Neural progenitor cell (in vitro differentiated cells): ENCODE measurements at regions not wholly inside any gene's neighbourhood (a gene's known extent, or its start where the extent isn't known, plus 50 kb on each side); places are given as distances from the start of the nearest gene placed in this dataset.

Experiments used
- DNase-seq: peaks from one replicate; pipeline ENCODE4 v3.0.0-alpha.2; 2016; ENCODE audit warnings: low spot score
- H2AFZ ChIP-seq: fragments of 200-600 bp; sonication (generic); replicated peaks from 2 replicates; pipeline ENCODE4 v1.6.1; 2016; ENCODE audit warnings: antibody characterized with exemption
- H3F3A ChIP-seq: fragments of 200-600 bp; sonication (generic); 2 replicates; pipeline ENCODE4 v1.6.1; 2016; ENCODE audit warnings: antibody characterized with exemption, low read depth
- H3K27ac ChIP-seq: fragments of 200-600 bp; sonication (generic); 2 replicates; pipeline ENCODE4 v1.5.1; 2016; ENCODE audit warnings: mild to moderate bottlenecking
- H3K27me3 ChIP-seq: fragments of 200-600 bp; sonication (generic); 2 replicates; pipeline ENCODE4 v1.6.1; 2016; ENCODE audit warnings: mild to moderate bottlenecking, moderate library complexity
- H3K36me3 ChIP-seq: fragments of 200-600 bp; sonication (generic); 2 replicates; pipeline ENCODE4 v1.5.1; 2016
- H3K4me1 ChIP-seq: fragments of 200-600 bp; sonication (generic); 2 replicates; pipeline ENCODE4 v1.6.1; 2016; ENCODE audit warnings: mixed run types
- H3K4me2 ChIP-seq: fragments of 200-600 bp; sonication (generic); 2 replicates; pipeline ENCODE4 v1.6.1; 2016
- H3K4me3 ChIP-seq: fragments of 200-600 bp; sonication (generic); 2 replicates; pipeline ENCODE4 v1.5.1; 2016
- H3K79me2 ChIP-seq: fragments of 200-600 bp; sonication (generic); 2 replicates; pipeline ENCODE4 v1.6.1; 2016; ENCODE audit warnings: low read depth
- H3K9ac ChIP-seq: fragments of 200-600 bp; sonication (generic); 2 replicates; pipeline ENCODE4 v1.6.1; 2016
- H3K9me3 ChIP-seq: fragments of 200-600 bp; sonication (generic); 2 replicates; pipeline ENCODE4 v1.5.1; 2016; ENCODE audit warnings: low read depth
- H4K20me1 ChIP-seq: fragments of 200-600 bp; sonication (generic); 2 replicates; pipeline ENCODE4 v1.6.1; 2016; ENCODE audit warnings: low read depth
- H3K27ac Mint-ChIP-seq: 3 replicates; pipeline ENCODE4 v1.8.0; 2021; ENCODE audit warnings: mixed read lengths
- H3K27me3 Mint-ChIP-seq: 2 replicates; pipeline ENCODE4 v1.8.0; 2022; ENCODE audit warnings: low read depth, mild to moderate bottlenecking, inconsistent platforms, moderate library complexity, mixed read lengths; ENCODE audit not compliant: insufficient read depth
- H3K36me3 Mint-ChIP-seq: 3 replicates; pipeline ENCODE4 v1.8.0; 2021; ENCODE audit warnings: mixed read lengths
- H3K4me1 Mint-ChIP-seq: 3 replicates; pipeline ENCODE4 v1.8.0; 2021; ENCODE audit warnings: mixed read lengths
- H3K4me3 Mint-ChIP-seq: 3 replicates; pipeline ENCODE4 v1.8.0; 2021; ENCODE audit warnings: mild to moderate bottlenecking, moderate library complexity, mixed read lengths
- H3K9me3 Mint-ChIP-seq: 3 replicates; pipeline ENCODE4 v1.8.0; 2020; ENCODE audit warnings: mixed read lengths
- EZH2 ChIP-seq: fragments of 200-600 bp; sonication (generic); IDR thresholded peaks from 2 replicates; pipeline ENCODE4 v1.6.1; 2017; ENCODE audit warnings: antibody characterized with exemption, mild to moderate bottlenecking, moderate library complexity
- EZH2phosphoT487 ChIP-seq: fragments of 200-600 bp; sonication (generic); IDR thresholded peaks from 2 replicates; pipeline ENCODE4 v1.6.1; 2017; ENCODE audit warnings: antibody characterized with exemption
- TF ChIP-seq, protein P1 (sequence below): fragments of 200-600 bp; sonication (generic); IDR thresholded peaks from 2 replicates; pipeline ENCODE4 v1.5.1; 2017; ENCODE audit warnings: antibody characterized with exemption, mild to moderate bottlenecking

GRCh38 chr12:111166779-111167540 lies 201.9 kb downstream of the PHETA1 start:
- H3K4me3 ChIP-seq: no peak overlapping the region
- H3K27me3 ChIP-seq: no peaks in the 10 kb centered on the region
- H3K4me2 ChIP-seq: no peak overlapping the region
- Mint-ChIP-seq H3K4me3 (peak overlapping the region; percentile 23), H3K36me3 (no peaks in the 10 kb centered on the region), H3K27ac (no peak overlapping the region), H3K4me1 (peaks cover 5% of the 10 kb centered on the region), H3K9me3 (no peaks in the 10 kb centered on the region), H3K27me3 (peaks cover 4% of the 10 kb centered on the region)
- no peaks in the 10 kb centered on the region for H3F3A ChIP-seq
- H4K20me1 ChIP-seq: no peaks in the 10 kb centered on the region
- H3K4me1 ChIP-seq: no peaks in the 10 kb centered on the region
- no peaks in the 10 kb centered on the region for H3K79me2 ChIP-seq
- no peaks in the 10 kb centered on the region for H3K36me3 ChIP-seq
- no peak overlapping the region for H2AFZ ChIP-seq
- H3K27ac ChIP-seq: no peak overlapping the region
- no peaks in the 10 kb centered on the region for H3K9me3 ChIP-seq
- no peak overlapping the region for H3K9ac ChIP-seq
- DNase-seq: no peak
- TF ChIP-seq EZH2: no peak
- TF ChIP-seq, protein P1, sequence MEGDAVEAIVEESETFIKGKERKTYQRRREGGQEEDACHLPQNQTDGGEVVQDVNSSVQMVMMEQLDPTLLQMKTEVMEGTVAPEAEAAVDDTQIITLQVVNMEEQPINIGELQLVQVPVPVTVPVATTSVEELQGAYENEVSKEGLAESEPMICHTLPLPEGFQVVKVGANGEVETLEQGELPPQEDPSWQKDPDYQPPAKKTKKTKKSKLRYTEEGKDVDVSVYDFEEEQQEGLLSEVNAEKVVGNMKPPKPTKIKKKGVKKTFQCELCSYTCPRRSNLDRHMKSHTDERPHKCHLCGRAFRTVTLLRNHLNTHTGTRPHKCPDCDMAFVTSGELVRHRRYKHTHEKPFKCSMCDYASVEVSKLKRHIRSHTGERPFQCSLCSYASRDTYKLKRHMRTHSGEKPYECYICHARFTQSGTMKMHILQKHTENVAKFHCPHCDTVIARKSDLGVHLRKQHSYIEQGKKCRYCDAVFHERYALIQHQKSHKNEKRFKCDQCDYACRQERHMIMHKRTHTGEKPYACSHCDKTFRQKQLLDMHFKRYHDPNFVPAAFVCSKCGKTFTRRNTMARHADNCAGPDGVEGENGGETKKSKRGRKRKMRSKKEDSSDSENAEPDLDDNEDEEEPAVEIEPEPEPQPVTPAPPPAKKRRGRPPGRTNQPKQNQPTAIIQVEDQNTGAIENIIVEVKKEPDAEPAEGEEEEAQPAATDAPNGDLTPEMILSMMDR: no peak
- TF ChIP-seq EZH2phosphoT487: no peak

DNA sequence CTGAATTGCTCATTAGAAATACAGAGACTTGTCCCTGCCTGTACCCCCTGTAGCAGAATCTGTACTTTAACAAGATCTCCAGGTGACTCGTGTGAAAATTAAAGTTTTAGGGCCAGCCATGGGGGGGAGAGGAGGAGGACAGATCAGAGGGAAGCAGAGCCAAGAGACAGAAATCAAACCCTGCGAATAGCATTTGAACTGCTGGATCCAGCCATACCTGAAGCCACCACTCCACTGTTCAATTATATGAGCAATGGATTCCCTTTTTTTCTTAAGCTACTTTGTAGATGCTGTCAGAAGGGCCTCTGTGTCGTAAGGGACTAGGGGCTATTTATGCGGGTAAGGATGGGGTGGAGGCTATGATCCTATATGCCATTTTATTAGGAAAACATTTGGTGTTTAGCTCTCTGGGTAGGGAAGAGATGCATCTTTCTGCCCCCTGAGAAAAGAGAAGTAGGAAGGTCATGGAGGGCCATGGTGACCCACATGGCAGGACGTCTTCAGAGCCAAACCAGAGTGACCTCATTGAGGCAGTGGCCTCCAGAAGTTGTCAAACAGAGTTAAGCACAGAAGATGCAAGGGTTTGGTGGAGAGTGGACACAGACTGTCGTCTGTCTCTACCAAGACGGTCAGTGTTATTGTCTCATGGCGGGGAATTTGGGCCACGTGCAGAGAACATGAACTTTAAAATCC lies 203.9 kb downstream of the PHETA1 start:
- Histone ChIP-seq H3F3A (no peaks in the 10 kb centered on the region), H2AFZ (no peak overlapping the region), H3K9ac (no peak overlapping the region), H3K4me1 (no peaks in the 10 kb centered on the region), H3K36me3 (no peaks in the 10 kb centered on the region), H3K9me3 (no peaks in the 10 kb centered on the region), H3K4me3 (no peak overlapping the region), H4K20me1 (peaks cover 7% of the 10 kb centered on the region), H3K27ac (no peak overlapping the region), H3K27me3 (no peaks in the 10 kb centered on the region), H3K79me2 (no peaks in the 10 kb centered on the region), H3K4me2 (no peak overlapping the region)
- no peaks in the 10 kb centered on the region for H3K9me3 Mint-ChIP-seq
- H3K36me3 Mint-ChIP-seq: no peaks in the 10 kb centered on the region
- H3K4me1 Mint-ChIP-seq: peaks cover 14% of the 10 kb centered on the region
- no peak for DNase-seq
- H3K4me3 Mint-ChIP-seq: no peak overlapping the region
- H3K27me3 Mint-ChIP-seq: peaks cover 4% of the 10 kb centered on the region
- TF ChIP-seq, protein P1: no peak
- TF ChIP-seq EZH2phosphoT487 (no peak), EZH2 (no peak)
- no peak overlapping the region for H3K27ac Mint-ChIP-seq

DNA sequence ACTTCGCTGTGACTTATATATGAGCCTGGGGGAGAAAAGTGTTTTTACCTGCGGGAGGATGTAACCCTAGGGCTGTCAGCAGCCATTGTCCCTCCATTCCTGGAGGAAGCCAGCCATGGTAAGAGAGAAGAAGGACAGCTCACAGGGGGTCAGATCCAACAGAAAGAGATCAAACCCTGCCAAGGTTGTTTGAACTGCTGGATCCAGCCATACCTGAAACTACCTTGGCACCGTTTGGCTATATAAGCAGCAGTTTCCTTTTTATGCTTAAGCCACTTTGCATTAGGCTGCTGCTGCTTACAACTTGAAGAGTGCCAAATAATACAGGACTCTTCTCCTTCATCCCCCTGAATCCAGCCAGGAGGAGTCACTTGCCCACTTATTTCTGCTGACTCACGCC lies 205.5 kb downstream of the PHETA1 start:
- Histone ChIP-seq H3K36me3 (no peaks in the 10 kb centered on the region), H3K4me2 (no peak overlapping the region), H3K4me1 (no peaks in the 10 kb centered on the region), H3F3A (no peaks in the 10 kb centered on the region), H3K9me3 (no peaks in the 10 kb centered on the region), H4K20me1 (peaks cover 7% of the 10 kb centered on the region), H3K79me2 (no peaks in the 10 kb centered on the region), H3K4me3 (no peak overlapping the region), H2AFZ (no peak overlapping the region), H3K27me3 (no peaks in the 10 kb centered on the region), H3K9ac (no peak overlapping the region), H3K27ac (no peak overlapping the region)
- Mint-ChIP-seq H3K4me3 (no peak overlapping the region), H3K27ac (no peak overlapping the region), H3K27me3 (peaks cover 4% of the 10 kb centered on the region), H3K36me3 (no peaks in the 10 kb centered on the region), H3K9me3 (no peaks in the 10 kb centered on the region), H3K4me1 (peaks cover 21% of the 10 kb centered on the region)
- no peak for DNase-seq
- TF ChIP-seq EZH2 (no peak), EZH2phosphoT487 (no peak)
- TF ChIP-seq, protein P1: no peak
